Transverse colon (tissue), 3 donors: ENCODE measurements at regions not wholly inside any gene's neighbourhood (a gene's known extent, or its start where the extent isn't known, plus 50 kb on each side); places are given as distances from the start of the nearest gene placed in this dataset.
"Not testable (repeated sequence)": the region's sequence is repeated elsewhere in the genome, so short reads cannot be mapped to it uniquely, and the experiment has no call there.

ENCODE experiments used
- CTCF ChIP-seq, 5 experiments: fragments of 200-600 bp in 3 of 5; fragments of 450-650 bp in 2 of 5; sonication (generic) in 3 of 5; IDR thresholded peaks; 1 replicate in 2 of 5; 2 replicates in 3 of 5; pipeline ENCODE4 v1.5.1; 2016 to 2017; ENCODE audit warnings: antibody characterized with exemption in 5 of 5, inconsistent platforms in 3 of 5, mild to moderate bottlenecking in 2 of 5, moderate library complexity in 1 of 5
- POLR2A ChIP-seq: fragments of 450-650 bp; IDR thresholded peaks from one replicate; pipeline ENCODE4 v1.6.1; 2016; ENCODE audit warnings: antibody characterized with exemption, mild to moderate bottlenecking, moderate library complexity

- not testable (repeated sequence) for TF ChIP-seq POLR2A; CTCF (IDR thresholded peaks at IDR 0.05)
Measured at GRCh38 chr16:21525956-21526922, 73.1 kb upstream of the METTL9 start.
